ENCODE measurements at regions not wholly inside any gene's neighbourhood (a gene's known extent, or its start where the extent isn't known, plus 50 kb on each side); places are given as distances from the start of the nearest gene placed in this dataset.
"Not testable (repeated sequence)": the region's sequence is repeated elsewhere in the genome, so short reads cannot be mapped to it uniquely, and the experiment has no call there.

GRCh38 chr13:18835754-18836153, 345.9 kb downstream of the TUBA3C start:
- H3K36me3 Mint-ChIP-seq (ENCODE audit: unreplicated experiment); H3K27ac Mint-ChIP-seq (ENCODE audit: unreplicated experiment); H3K27me3 Mint-ChIP-seq (ENCODE audit: unreplicated experiment); H3K4me3 Mint-ChIP-seq (ENCODE audit: unreplicated experiment); H3K4me1 Mint-ChIP-seq (ENCODE audit: unreplicated experiment); DNase-seq (ENCODE audit: extremely low spot score, unreplicated experiment): not testable (repeated sequence)
- H3K9me3 Mint-ChIP-seq (ENCODE audit: unreplicated experiment) = peaks cover 38% of the 10 kb centered on the region

DNA sequence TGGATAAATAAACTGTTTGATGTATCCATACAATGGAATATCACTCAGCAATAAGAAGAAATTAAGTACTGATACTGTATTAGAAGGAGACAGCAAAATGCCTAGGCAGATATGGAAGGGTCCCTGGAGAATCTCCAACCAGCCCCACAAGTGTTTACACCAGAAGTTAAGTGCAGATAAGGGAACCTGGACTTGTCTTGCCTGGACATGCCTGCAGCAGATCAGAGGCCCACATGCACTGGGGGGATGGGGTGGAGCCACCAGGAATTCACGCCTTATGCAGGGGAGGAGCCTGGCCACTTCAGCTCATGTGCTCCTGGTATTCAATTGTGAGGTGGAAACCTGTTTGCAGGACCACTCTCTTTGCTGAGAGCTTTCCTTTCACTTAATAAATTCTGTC, 356.9 kb downstream of the TUBA3C start:
- not testable (repeated sequence) for H3K27me3 Mint-ChIP-seq (ENCODE audit: unreplicated experiment); H3K4me1 Mint-ChIP-seq (ENCODE audit: unreplicated experiment); H3K36me3 Mint-ChIP-seq (ENCODE audit: unreplicated experiment); H3K27ac Mint-ChIP-seq (ENCODE audit: unreplicated experiment); H3K4me3 Mint-ChIP-seq (ENCODE audit: unreplicated experiment); DNase-seq (ENCODE audit: extremely low spot score, unreplicated experiment)
- peaks cover 41% of the 10 kb centered on the region for H3K9me3 Mint-ChIP-seq (ENCODE audit: unreplicated experiment)

DNA sequence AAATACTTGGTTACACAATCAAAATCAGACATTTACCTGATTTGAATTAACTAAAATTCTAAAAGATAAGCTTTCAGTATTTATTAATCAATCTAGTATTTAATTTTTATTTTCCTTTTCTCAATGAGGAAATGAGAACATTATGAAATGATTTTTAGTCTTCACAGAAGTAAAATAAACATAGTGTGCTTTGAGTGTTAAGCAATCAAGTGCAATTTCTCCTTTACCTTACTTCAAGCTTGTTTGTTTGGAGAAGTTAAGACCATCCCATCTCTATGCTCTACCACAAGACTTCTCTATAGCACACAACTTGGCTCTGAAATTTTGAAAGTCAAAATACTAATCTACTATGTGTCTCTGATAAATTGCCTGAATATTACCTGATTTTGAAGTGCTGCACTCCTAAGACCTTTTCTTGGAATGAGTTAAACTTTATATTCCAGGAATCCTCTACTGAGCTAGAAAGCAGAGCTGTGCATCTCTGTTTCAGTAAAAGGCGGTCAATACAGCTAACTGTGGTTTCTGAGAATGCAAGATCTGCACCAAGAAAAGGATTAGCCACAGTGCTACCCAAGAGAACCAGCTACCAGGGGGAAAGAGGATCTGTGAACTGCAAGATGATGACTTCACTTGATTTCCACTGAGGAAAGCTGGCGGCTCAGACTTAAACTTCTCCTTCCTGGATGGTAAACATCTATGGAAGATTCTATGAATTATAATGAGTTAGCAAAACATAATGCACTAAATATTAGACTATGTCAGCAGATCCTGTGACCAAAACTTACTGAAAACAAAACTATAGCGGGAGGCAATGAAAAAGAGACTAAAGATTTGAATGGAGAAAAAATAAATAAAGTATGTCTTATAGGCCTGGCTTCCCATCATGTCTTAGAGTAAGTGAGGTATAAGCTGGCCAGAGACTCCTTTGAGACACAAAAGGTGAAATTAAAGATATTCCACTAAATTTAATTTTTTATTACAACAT, 358.7 kb downstream of the TUBA3C start:
- H3K9me3 Mint-ChIP-seq (ENCODE audit: unreplicated experiment) = peaks cover 47% of the 10 kb centered on the region
- DNase-seq (ENCODE audit: extremely low spot score, unreplicated experiment); H3K4me3 Mint-ChIP-seq (ENCODE audit: unreplicated experiment); H3K27me3 Mint-ChIP-seq (ENCODE audit: unreplicated experiment); H3K4me1 Mint-ChIP-seq (ENCODE audit: unreplicated experiment); H3K27ac Mint-ChIP-seq (ENCODE audit: unreplicated experiment); H3K36me3 Mint-ChIP-seq (ENCODE audit: unreplicated experiment): not testable (repeated sequence)

DNA sequence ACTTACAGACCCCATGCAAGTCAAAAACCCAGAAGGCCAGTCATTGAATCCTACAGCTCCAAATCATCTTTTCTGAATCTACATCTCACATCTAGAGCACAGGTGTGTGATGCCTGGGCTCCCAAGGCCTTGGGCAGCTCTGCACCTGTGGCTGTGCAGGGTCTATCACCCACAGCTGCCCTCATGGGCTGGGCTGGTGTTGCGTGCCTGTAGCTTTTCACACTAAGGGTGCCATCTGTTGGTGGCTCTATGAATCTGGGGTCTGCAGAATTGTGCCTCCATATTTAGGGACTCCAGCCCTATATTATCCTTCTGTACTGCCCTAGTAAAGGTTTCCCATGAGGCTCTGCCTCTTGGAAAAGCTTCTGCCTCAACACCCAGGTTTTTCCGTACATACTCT, 407.6 kb downstream of the TUBA3C start:
- H3K27me3 Mint-ChIP-seq (ENCODE audit: unreplicated experiment); H3K36me3 Mint-ChIP-seq (ENCODE audit: unreplicated experiment); H3K4me1 Mint-ChIP-seq (ENCODE audit: unreplicated experiment); DNase-seq (ENCODE audit: extremely low spot score, unreplicated experiment); H3K27ac Mint-ChIP-seq (ENCODE audit: unreplicated experiment); H3K4me3 Mint-ChIP-seq (ENCODE audit: unreplicated experiment): not testable (repeated sequence)
- peaks cover 57% of the 10 kb centered on the region for H3K9me3 Mint-ChIP-seq (ENCODE audit: unreplicated experiment)

DNA sequence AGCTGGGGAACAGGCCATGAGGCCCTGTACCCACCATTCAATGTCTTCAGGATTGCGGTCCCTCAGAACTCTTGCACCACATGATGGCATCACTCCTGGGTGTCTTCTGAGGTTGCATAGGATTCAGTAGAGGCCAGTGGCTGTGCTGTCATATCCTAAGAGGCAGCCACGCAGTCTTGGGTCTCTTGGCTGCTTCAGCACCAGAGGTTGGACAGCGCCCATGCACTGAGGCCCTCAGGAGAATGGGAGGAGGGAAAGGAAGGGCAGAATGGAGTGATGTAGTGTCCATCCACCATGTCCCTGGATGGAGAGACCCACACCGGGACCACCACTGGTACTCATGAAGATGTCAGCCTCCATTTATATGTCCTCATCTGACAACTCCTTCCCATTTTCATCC, 439.9 kb downstream of the TUBA3C start:
- H3K4me1 Mint-ChIP-seq (ENCODE audit: unreplicated experiment); H3K27me3 Mint-ChIP-seq (ENCODE audit: unreplicated experiment); H3K4me3 Mint-ChIP-seq (ENCODE audit: unreplicated experiment); H3K36me3 Mint-ChIP-seq (ENCODE audit: unreplicated experiment); DNase-seq (ENCODE audit: extremely low spot score, unreplicated experiment); H3K27ac Mint-ChIP-seq (ENCODE audit: unreplicated experiment): not testable (repeated sequence)
- H3K9me3 Mint-ChIP-seq (ENCODE audit: unreplicated experiment) = peaks cover 18% of the 10 kb centered on the region

- DNase-seq (ENCODE audit: extremely low spot score, unreplicated experiment) = peak; percentile 38
- no peak overlapping the region for H3K4me3 Mint-ChIP-seq (ENCODE audit: unreplicated experiment)
- peaks cover 20% of the 10 kb centered on the region for H3K9me3 Mint-ChIP-seq (ENCODE audit: unreplicated experiment)
- H3K27ac Mint-ChIP-seq (ENCODE audit: unreplicated experiment) = no peak overlapping the region
- H3K36me3 Mint-ChIP-seq (ENCODE audit: unreplicated experiment) = no peaks in the 10 kb centered on the region
- TF ChIP-seq, protein P1, sequence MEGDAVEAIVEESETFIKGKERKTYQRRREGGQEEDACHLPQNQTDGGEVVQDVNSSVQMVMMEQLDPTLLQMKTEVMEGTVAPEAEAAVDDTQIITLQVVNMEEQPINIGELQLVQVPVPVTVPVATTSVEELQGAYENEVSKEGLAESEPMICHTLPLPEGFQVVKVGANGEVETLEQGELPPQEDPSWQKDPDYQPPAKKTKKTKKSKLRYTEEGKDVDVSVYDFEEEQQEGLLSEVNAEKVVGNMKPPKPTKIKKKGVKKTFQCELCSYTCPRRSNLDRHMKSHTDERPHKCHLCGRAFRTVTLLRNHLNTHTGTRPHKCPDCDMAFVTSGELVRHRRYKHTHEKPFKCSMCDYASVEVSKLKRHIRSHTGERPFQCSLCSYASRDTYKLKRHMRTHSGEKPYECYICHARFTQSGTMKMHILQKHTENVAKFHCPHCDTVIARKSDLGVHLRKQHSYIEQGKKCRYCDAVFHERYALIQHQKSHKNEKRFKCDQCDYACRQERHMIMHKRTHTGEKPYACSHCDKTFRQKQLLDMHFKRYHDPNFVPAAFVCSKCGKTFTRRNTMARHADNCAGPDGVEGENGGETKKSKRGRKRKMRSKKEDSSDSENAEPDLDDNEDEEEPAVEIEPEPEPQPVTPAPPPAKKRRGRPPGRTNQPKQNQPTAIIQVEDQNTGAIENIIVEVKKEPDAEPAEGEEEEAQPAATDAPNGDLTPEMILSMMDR (IDR thresholded peaks at IDR 0.05) = no peak
- H3K4me1 Mint-ChIP-seq (ENCODE audit: unreplicated experiment) = no peaks in the 10 kb centered on the region
- H3K27me3 Mint-ChIP-seq (ENCODE audit: unreplicated experiment) = no peaks in the 10 kb centered on the region
Observed at GRCh38 chr13:18739310-18739709, 442.3 kb downstream of the TUBA3C start.

DNA sequence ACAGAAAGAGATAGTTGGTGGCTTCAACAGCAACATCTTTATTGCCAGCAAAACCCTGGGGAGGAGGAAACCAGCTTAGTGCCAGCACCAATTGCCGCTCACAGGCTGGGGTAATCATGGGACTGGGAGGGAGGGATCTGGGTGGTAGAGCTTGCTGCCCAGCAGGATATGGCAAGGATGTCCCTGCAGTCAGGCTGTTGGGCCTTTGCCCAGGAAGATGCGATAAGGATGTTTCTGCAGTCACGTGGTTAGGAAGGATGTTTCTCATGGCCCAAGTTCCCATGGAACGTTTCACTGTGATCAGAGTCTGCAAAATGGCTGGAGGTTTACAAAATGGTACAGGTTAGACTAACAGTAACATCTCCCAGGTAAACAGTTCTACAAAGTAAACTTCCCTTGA, 443.5 kb downstream of the TUBA3C start:
- H3K4me1 Mint-ChIP-seq (ENCODE audit: unreplicated experiment); H3K27me3 Mint-ChIP-seq (ENCODE audit: unreplicated experiment); H3K36me3 Mint-ChIP-seq (ENCODE audit: unreplicated experiment); DNase-seq (ENCODE audit: extremely low spot score, unreplicated experiment); H3K27ac Mint-ChIP-seq (ENCODE audit: unreplicated experiment); H3K4me3 Mint-ChIP-seq (ENCODE audit: unreplicated experiment): not testable (repeated sequence)
- peaks cover 24% of the 10 kb centered on the region for H3K9me3 Mint-ChIP-seq (ENCODE audit: unreplicated experiment)

DNA sequence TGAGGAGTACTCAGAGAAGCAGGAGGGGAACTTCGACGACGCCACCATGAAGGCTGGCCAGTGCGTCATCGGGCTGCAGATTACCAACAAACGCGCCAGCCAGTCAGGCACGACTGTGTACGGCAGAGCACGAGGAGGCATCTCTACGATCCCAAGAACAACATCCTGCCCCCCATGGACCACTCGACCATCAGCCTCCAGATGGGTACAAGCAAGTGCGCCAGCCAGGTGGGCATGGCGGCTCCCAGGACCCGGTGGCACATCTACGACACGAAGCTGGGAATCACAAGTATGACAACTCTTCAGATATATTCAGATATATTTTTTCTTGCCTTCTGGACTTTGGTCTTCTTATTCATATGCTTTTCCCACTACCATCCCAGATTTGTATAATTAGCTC, 454.5 kb downstream of the TUBA3C start:
- not testable (repeated sequence) for DNase-seq (ENCODE audit: extremely low spot score, unreplicated experiment); H3K4me3 Mint-ChIP-seq (ENCODE audit: unreplicated experiment); H3K27me3 Mint-ChIP-seq (ENCODE audit: unreplicated experiment); H3K36me3 Mint-ChIP-seq (ENCODE audit: unreplicated experiment); H3K27ac Mint-ChIP-seq (ENCODE audit: unreplicated experiment); H3K4me1 Mint-ChIP-seq (ENCODE audit: unreplicated experiment)
- peaks cover 30% of the 10 kb centered on the region for H3K9me3 Mint-ChIP-seq (ENCODE audit: unreplicated experiment)

- H3K27me3 Mint-ChIP-seq (ENCODE audit: unreplicated experiment); H3K4me3 Mint-ChIP-seq (ENCODE audit: unreplicated experiment); DNase-seq (ENCODE audit: extremely low spot score, unreplicated experiment); H3K36me3 Mint-ChIP-seq (ENCODE audit: unreplicated experiment); H3K27ac Mint-ChIP-seq (ENCODE audit: unreplicated experiment); H3K4me1 Mint-ChIP-seq (ENCODE audit: unreplicated experiment): not testable (repeated sequence)
- peaks cover 30% of the 10 kb centered on the region for H3K9me3 Mint-ChIP-seq (ENCODE audit: unreplicated experiment)
Observed at GRCh38 chr13:18726524-18726923, 455.1 kb downstream of the TUBA3C start.

GRCh38 chr13:18725242-18725822, 456.3 kb downstream of the TUBA3C start:
- H3K9me3 Mint-ChIP-seq (ENCODE audit: unreplicated experiment) = peaks cover 36% of the 10 kb centered on the region
- not testable (repeated sequence) for H3K4me1 Mint-ChIP-seq (ENCODE audit: unreplicated experiment); H3K27me3 Mint-ChIP-seq (ENCODE audit: unreplicated experiment); DNase-seq (ENCODE audit: extremely low spot score, unreplicated experiment); H3K4me3 Mint-ChIP-seq (ENCODE audit: unreplicated experiment); H3K27ac Mint-ChIP-seq (ENCODE audit: unreplicated experiment); H3K36me3 Mint-ChIP-seq (ENCODE audit: unreplicated experiment)

Data from osteocyte (in vitro differentiated cells).